GM12892 (cell line): ENCODE measurements at regions not wholly inside any gene's neighbourhood (a gene's known extent, or its start where the extent isn't known, plus 50 kb on each side); places are given as distances from the start of the nearest gene placed in this dataset.

ENCODE experiments used
- DNase-seq: peaks from one replicate; pipeline ENCODE4 v3.0.0; 2011; ENCODE audit not compliant: insufficient read length
- FAIRE-seq: peaks from 2 replicates; lab custom pipeline; 2011; peaks lifted over from hg19 to GRCh38; lab: Jason Lieb, UNC
- POLR2A ChIP-seq: IDR thresholded peaks from 2 replicates; pipeline ENCODE4 v1.6.1; 2011; ENCODE audit warnings: low read depth, low read length, control low read depth
- POLR2AphosphoS5 ChIP-seq: IDR thresholded peaks from 2 replicates; pipeline ENCODE4 v1.6.1; 2011; ENCODE audit warnings: low read depth, low read length, control low read depth
- TAF1 ChIP-seq: IDR thresholded peaks from 2 replicates; pipeline ENCODE4 v1.6.1; 2011; ENCODE audit warnings: low read depth, mild to moderate bottlenecking, control low read depth, low read length, borderline replicate concordance

DNA sequence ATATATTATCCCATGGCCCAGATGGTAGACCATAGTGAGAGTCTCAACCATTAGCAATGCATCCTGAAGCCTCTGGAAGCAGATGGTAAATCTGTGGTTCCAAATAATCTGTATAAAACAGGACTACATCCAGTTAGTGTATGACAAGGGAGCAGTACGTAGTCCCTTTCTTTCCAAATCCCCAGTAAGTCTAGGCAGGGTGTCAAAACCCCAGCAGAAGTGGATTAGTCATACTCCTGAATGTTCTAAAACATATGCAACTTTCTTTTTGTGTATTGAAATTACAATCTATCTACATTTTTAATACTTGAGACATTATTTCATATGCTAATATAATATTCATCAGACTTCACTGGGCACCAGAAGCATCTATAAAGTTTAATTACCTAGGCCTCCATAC lies 295.1 kb upstream of the ANO5 start:
- DNase-seq: no peak
- no peak for FAIRE-seq
- TF ChIP-seq TAF1: no peak
- TF ChIP-seq POLR2A: no peak
- TF ChIP-seq POLR2AphosphoS5: no peak

DNA sequence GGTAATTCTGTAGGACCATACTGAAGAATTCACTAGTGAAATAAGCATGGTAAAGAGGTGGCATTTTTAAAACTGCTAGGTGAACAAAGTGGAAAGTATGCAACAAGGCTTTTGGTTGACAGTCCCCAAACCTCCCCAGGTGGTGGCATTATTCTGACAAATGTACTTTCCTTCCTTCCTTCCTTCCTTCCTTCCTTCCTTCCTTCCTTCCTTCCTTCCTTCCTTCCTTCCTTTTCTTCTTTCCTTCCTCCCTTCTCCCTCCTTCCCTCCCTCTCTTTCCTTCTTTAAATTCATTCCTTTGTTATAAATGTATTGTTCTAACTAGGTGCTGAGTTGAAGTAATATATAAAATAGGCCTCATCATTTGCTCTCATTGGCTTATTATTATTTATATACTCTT lies 284.7 kb upstream of the ANO5 start:
- DNase-seq: no peak
- no peak for FAIRE-seq
- TF ChIP-seq POLR2AphosphoS5 (no peak), POLR2A (no peak), TAF1 (no peak)

DNA sequence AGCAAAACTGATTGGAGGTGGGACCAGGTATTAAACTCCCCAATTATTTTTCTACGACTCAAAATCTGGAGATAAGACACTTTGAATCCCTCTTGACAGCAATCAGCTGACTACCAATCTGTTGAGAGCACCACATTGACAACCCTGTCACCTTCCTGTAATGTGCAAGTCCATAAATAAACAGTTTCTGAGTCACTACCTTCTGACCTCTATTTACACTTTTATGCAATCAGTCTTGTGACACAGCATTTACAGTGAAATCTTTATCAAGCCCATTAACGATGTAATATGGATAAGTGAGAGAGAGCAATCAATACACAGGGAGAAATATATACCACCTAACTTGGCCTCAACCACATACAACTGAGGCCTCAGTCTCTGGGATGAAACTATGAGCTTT lies 283.7 kb upstream of the ANO5 start:
- no peak for TF ChIP-seq TAF1
- no peak for FAIRE-seq
- no peak for DNase-seq

DNA sequence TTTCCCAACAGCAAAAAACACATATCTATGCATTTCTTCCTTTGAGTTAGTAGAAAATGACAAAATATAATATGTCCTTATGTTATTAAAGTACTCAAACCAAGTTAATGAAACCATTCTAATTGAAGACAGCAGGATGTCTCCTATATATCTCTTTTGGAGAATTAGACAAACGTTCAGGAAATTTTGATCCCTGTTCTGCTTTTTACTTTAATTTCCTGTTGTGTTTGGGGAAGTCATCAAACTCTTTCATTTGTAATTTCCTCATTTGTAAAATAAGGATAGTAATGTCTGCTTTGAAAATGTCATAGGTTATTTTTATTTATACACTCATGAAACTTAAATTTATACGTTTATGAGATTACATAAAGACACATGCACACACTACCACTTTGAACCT lies 281.8 kb upstream of the ANO5 start:
- no peak for DNase-seq
- no peak for FAIRE-seq
- TF ChIP-seq POLR2AphosphoS5 (no peak), POLR2A (no peak), TAF1 (no peak)

DNA sequence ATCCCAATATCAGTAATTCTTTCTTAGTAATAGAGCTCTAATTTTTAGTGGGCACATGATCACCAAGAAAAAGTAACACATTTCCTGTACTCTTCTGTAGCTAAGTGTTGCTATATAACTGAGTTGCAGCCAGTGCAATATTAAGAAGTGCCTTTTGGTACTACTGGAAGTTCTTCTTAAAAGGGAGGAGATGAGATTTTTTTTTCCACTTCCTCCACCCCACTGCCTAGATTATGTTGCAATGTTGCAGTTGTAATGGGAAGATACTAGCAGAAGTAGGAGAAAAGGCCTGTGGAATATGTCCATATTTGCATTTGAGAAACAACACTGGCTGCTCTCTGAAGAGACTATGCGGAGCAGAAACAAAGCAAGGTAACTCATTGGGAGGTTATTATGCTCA lies 280.6 kb upstream of the ANO5 start:
- FAIRE-seq (no peak), DNase-seq (no peak)
- TF ChIP-seq TAF1 (no peak), POLR2AphosphoS5 (no peak), POLR2A (no peak)

DNA sequence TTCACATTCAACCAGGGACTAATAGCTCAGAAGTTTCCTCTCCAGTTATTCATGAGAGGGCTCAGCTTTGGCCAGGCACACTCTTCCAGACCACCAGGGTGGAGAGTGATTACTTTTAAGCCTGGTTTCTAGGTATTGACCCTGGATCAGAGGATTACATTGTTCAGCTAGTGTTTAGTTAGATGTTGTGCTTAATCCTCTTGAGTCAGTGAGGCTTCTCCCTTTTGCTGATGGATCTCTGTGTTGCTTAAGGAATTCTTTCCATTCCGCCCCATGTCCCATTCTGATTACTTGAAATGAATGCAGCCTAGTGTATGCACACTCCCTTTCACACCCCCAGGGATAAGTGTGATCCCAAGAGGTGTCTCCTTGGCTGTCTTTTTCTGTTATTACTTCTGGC lies 271.7 kb upstream of the ANO5 start:
- no peak for DNase-seq
- TF ChIP-seq POLR2A (no peak), POLR2AphosphoS5 (no peak), TAF1 (no peak)
- FAIRE-seq: no peak

DNA sequence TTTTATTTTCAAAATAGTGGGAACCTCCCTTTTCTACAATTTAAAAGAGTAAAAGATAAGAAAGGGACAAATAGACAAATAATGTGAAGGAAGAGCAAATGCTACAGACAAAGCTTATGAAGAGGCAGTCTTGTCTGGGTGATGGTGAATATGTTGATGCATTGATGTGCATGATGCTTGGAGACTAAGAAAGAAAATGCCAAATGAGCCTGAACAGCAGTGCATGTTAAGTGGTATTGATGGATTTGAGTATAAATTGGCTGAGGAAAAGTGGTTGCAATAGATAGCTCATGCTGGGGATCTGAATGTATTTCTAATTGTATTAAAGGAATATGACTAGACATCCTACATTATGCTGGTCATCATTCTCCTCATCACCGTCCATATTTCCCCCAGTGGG lies 268.6 kb upstream of the ANO5 start:
- no peak for DNase-seq
- FAIRE-seq: no peak
- no peak for TF ChIP-seq TAF1
- TF ChIP-seq POLR2A: no peak
- no peak for TF ChIP-seq POLR2AphosphoS5

DNA sequence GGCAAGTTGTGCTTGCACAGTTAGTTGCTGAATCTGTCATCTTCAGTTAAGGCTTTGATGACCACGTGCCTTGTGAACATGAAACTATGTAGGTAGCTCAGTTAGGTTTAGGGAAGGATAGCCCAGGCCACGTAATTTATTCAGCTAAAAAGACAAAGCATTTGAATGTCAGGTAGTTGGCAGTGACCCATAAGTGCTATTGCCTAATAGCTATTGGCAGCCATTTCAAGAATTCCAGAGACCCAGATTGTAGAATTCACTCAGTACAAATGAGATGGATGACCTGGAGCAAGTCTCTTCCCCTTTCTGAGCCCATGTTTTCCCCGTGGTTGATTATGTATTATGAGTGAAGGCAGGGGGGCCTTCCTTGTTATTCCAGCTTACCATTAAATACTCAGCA lies 265.3 kb upstream of the ANO5 start:
- TF ChIP-seq TAF1: no peak
- FAIRE-seq (no peak), DNase-seq (no peak)

DNA sequence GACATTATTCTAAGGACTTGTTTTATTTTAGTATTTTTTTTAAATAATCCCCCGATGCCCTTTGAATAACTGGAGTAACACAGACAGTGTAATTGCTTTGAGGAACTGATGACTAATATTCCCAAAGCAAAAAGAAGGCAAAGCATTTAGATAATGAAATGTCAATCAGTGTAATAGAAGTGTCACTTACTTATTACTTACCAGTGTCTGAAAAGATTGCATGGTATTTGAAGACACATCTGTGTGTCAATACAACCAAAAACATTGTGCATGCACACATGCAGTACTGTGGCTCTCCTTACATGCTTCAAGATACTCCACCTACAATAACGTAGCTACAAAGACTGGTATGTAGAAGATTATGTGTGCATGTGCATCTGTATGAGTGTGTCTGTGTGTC lies 264.0 kb upstream of the ANO5 start:
- DNase-seq (no peak), FAIRE-seq (no peak)
- no peak for TF ChIP-seq POLR2AphosphoS5
- no peak for TF ChIP-seq TAF1
- no peak for TF ChIP-seq POLR2A

DNA sequence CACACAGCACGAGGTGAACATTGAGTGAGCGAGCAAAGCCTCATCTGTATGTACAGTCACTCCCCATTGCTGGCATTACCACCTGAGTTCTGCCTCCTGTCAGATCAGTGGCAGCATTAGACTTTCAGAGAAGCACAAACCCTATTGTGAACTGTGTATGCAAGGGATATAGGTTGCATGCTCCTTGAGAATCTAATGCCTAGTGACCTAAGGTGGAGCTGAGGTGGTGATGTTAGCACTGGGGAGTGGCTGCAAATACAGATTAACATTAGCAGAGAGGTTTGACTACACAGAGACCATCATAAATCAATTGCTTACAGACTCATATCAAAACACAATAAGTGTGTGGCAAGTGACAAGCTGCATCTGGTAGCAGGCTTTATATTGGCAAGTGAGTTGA lies 262.5 kb upstream of the ANO5 start:
- DNase-seq (no peak), FAIRE-seq (no peak)
- TF ChIP-seq TAF1 (no peak), POLR2AphosphoS5 (no peak), POLR2A (no peak)

DNA sequence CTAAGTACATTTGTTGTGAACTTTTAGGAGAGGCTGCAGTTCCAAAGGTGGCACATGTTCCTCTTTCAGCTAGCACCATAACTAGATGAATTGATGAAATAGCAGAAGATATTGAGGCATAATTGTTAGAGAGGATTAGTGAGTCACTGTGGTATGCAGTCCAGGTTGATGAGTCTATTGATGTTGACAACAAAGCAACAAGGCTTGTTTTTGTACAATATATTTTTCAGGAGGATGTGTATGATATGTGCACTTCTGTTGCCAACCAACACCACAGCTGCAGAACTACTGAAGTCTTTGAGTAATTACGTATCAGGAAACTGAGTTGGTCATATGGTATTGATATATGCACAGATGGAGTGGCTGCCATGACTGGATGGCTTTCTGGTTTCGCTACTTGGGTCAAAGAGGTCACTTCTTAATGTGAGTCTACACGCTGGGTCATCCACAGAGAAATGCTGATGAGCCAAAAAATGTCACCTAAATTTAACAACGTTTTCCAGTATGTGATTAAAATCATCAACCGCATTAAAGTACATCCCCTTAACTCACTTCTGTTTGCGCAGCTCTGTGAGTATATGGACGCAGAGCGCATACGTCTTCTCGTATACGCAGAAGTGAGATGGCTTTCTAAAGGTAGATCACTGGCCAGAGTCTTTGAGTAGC lies 261.3 kb upstream of the ANO5 start:
- FAIRE-seq (no peak), DNase-seq (no peak)
- TF ChIP-seq POLR2A (no peak), TAF1 (no peak), POLR2AphosphoS5 (no peak)

DNA sequence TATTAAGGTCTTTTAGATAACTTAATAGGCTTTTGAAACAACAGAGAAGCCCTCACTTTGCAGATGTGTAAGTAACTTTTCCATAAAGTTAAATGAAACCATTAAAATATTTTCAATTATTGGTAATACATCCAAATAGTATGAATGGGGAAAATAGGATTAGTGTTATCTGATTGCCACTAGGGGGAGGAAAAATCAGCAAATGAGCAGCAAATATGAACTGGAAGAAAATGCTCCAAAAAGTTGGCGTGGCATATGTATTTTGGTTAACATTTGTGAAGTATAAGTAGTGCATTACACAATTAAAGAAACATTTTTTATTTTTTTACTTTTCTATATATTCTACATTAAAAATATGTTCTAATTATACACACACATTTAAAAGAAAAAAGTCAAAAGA lies 259.8 kb upstream of the ANO5 start:
- DNase-seq: no peak
- TF ChIP-seq POLR2AphosphoS5: no peak
- TF ChIP-seq TAF1: no peak
- TF ChIP-seq POLR2A: no peak

DNA sequence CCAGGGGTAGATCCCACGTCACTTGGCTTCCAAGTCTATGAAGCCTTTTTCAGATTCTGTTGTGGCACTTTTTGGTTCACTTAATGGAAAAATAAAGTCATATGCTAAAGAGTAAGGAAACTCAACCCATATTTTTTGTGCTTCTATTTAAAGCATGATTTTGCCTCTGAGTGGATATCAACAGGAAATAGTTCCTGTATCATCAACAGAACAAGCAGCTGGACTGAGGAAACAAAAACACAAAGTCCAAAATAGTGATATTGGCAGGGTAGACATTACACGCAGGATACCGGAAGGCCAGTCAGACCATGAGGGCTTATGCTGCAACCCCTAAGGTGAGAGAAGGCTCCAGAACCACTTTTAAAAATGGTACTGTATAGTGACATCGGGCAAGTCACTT lies 248.3 kb upstream of the ANO5 start:
- no peak for FAIRE-seq
- no peak for TF ChIP-seq POLR2A
- no peak for TF ChIP-seq TAF1
- no peak for TF ChIP-seq POLR2AphosphoS5
- no peak for DNase-seq

More for the DNA sequence above, 259.8 kb upstream of the ANO5 start:
- FAIRE-seq: no peak

DNA sequence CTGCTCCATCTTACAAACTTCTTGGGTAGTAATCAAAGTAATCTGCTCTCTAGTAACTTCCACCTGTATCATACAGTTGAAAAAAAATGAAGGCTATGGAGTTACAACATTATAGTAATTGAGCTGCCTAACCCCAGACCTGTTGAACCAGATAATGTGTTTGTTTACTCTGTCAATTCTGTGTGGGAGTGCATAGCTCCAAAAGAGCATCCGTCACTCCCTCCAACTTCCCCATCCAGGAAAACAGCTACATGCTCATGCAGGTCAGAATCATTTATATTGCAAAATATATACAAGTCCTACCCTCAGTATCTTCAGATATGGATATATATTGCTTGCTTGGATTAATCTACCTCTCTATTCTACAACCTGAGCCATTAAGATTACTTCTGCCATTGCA lies 244.0 kb upstream of the ANO5 start:
- TF ChIP-seq TAF1 (no peak), POLR2A (no peak), POLR2AphosphoS5 (no peak)
- no peak for DNase-seq
- no peak for FAIRE-seq
